Prostate gland (tissue), 2 donors: ENCODE measurements at regions not wholly inside any gene's neighbourhood (a gene's known extent, or its start where the extent isn't known, plus 50 kb on each side); places are given as distances from the start of the nearest gene placed in this dataset.

Source experiments
- DNase-seq: peaks from one replicate; pipeline ENCODE4 v3.0.0-alpha.2; 2019; ENCODE audit warnings: low spot score
- H3K27ac ChIP-seq, 2 donors: fragments of 200-600 bp; sonication (generic); 2 replicates each; pipeline ENCODE4 v1.5.1; 2017 to 2019
- H3K27me3 ChIP-seq: fragments of 200-600 bp; sonication (generic); replicated peaks from 2 replicates; pipeline ENCODE4 v1.5.1; 2019; ENCODE audit not compliant: insufficient read depth
- H3K36me3 ChIP-seq, 2 donors: fragments of 200-600 bp; sonication (generic); 1 replicate in 1 of 2; 2 replicates in 1 of 2; pipeline versions ENCODE4 v1.5.1 to v1.8.1; 2017 to 2019
- H3K4me1 ChIP-seq: fragments of 200-600 bp; sonication (generic); replicated peaks from 2 replicates; pipeline ENCODE4 v1.5.1; 2019
- H3K4me3 ChIP-seq, 2 donors: fragments of 200-600 bp; sonication (generic); 2 replicates each; pipeline ENCODE4 v1.5.1; 2017 to 2019
- H3K9me3 ChIP-seq: fragments of 200-600 bp; sonication (generic); 2 replicates; pipeline ENCODE4 v1.5.1; 2017
- CTCF ChIP-seq, 4 experiments: fragments of 200-600 bp in 2 of 4; fragments of 450-650 bp in 2 of 4; sonication (generic) in 2 of 4; IDR thresholded peaks; 1 replicate in 3 of 4; 2 replicates in 1 of 4; pipeline ENCODE4 v1.5.1; 2016 to 2019; ENCODE audit warnings: antibody characterized with exemption in 4 of 4, mild to moderate bottlenecking in 2 of 4, moderate library complexity in 2 of 4
- POLR2A ChIP-seq: fragments of 450-650 bp; IDR thresholded peaks from one replicate; pipeline ENCODE4 v1.6.1; 2016; ENCODE audit warnings: antibody characterized with exemption, mild to moderate bottlenecking
- POLR2AphosphoS5 ChIP-seq: sonication (generic); formaldehyde crosslinking; IDR thresholded peaks from one replicate; pipeline ENCODE4 v1.6.1; 2017; ENCODE audit warnings: antibody characterized with exemption
- WGBS: methylation state at CpG from one replicate; pipeline ENCODE4 v1.1.5; 2018; 5-methylcytosine and 5-hydroxymethylcytosine counted together
- intact Hi-C: fragments of 100-400 bp; cut with DNase I; formaldehyde crosslinking; loops from one replicate; pipeline ENCODE4 v1.14.2; 2022

DNA sequence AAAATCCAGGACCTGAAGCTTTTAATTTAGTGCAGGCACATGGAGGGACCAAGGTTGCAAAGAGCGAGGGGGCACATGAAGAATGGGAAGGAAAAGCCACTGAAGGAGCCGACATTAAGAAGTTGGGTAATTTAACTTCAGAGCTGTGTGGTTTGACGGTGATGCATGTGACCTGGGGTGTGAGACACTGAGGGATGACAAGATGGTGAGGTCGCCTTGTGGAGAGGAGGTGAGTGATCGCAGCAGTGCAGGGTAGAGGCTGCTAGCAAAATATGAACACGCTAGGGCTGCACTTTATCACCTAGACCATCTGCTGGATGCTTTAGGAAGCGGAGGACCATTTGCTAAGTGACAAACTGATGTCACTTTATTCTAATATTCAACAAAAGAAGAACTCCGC lies 339.0 kb upstream of the KIF2A start:
- no peak for TF ChIP-seq CTCF (IDR thresholded peaks at IDR 0.05)
- TF ChIP-seq POLR2A: no peak
- TF ChIP-seq POLR2AphosphoS5: no peak
- intact Hi-C loops: no loop called here
- DNase-seq: no peak
- H3K4me1 ChIP-seq: no peaks in the 10 kb centered on the region
- no peaks in the 10 kb centered on the region for H3K9me3 ChIP-seq
- WGBS: 69% methylated on average over 8 of the region's 8 CpGs
- no peaks in the 10 kb centered on the region for H3K27me3 ChIP-seq
- no peak overlapping the region for H3K4me3 ChIP-seq
- H3K36me3 ChIP-seq: no peaks in the 10 kb centered on the region
- no peak overlapping the region for H3K27ac ChIP-seq

DNA sequence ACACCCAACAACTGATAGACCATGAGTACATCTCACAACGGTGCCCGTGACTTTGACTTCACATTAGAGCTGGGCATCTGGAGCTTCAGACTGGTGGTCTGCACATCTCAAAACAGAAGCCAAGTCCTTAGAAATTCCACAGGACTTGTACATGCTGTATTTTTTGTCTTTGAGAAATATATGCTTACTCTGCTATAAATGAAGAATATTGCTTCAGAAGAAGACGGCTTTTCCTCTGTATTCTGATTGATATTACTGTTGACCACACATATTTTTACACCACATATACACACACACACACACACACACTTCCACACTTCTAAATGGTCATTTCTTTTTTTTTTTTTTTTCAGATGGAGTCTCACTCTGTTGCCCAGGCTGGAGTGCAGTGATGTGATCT lies 338.3 kb upstream of the KIF2A start:
- no peaks in the 10 kb centered on the region for H3K4me1 ChIP-seq
- no peak overlapping the region for H3K4me3 ChIP-seq
- TF ChIP-seq POLR2A (no peak), POLR2AphosphoS5 (no peak), CTCF (IDR thresholded peaks at IDR 0.05) (no peak)
- intact Hi-C loops: no loop called here
- no peaks in the 10 kb centered on the region for H3K9me3 ChIP-seq
- no peak overlapping the region for H3K27ac ChIP-seq
- no peak for DNase-seq
- no peaks in the 10 kb centered on the region for H3K27me3 ChIP-seq
- 61% methylated on average over 3 of the region's 3 CpGs for WGBS
- no peaks in the 10 kb centered on the region for H3K36me3 ChIP-seq

- 66% methylated on average over 2 of the region's 2 CpGs for WGBS
- DNase-seq: no peak
- TF ChIP-seq POLR2AphosphoS5 (no peak), CTCF (IDR thresholded peaks at IDR 0.05) (no peak), POLR2A (no peak)
- H3K27me3 ChIP-seq: no peaks in the 10 kb centered on the region
- no peaks in the 10 kb centered on the region for H3K36me3 ChIP-seq
- H3K27ac ChIP-seq: no peak overlapping the region
- no peaks in the 10 kb centered on the region for H3K9me3 ChIP-seq
- no peaks in the 10 kb centered on the region for H3K4me1 ChIP-seq
- intact Hi-C loops: no loop called here
- no peak overlapping the region for H3K4me3 ChIP-seq
Observed at GRCh38 chr5:61969347-61969746, 336.7 kb upstream of the KIF2A start.

GRCh38 chr5:61969755-61970154 lies 336.3 kb upstream of the KIF2A start:
- Histone ChIP-seq H3K4me1 (no peaks in the 10 kb centered on the region), H3K9me3 (no peaks in the 10 kb centered on the region), H3K4me3 (no peak overlapping the region), H3K36me3 (no peaks in the 10 kb centered on the region), H3K27me3 (no peaks in the 10 kb centered on the region), H3K27ac (no peak overlapping the region)
- intact Hi-C loops: no loop called here
- TF ChIP-seq CTCF (IDR thresholded peaks at IDR 0.05) (no peak), POLR2A (no peak), POLR2AphosphoS5 (no peak)
- DNase-seq: no peak
- 92% methylated on average over 2 of the region's 2 CpGs for WGBS

DNA sequence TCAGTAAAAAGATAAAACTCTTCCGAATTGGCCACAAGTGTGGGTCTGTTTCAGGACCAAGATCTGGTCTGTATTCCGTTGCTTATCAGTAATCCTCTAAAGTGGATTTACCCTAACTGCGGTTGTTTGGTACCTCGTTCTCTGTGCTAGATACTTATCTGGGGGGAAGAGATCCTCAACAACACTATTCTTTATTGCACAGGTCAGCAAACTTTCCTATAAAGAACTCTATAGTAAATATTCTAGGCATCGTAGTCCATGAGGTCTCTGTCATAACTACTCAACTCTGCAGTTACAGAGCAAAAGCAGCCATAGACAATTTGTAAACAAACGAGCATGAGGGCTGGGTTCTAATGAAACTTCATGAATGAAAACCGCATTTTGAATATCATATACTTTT lies 335.8 kb upstream of the KIF2A start:
- intact Hi-C loops: no loop called here
- Histone ChIP-seq H3K27ac (no peak overlapping the region), H3K4me1 (no peaks in the 10 kb centered on the region), H3K27me3 (no peaks in the 10 kb centered on the region), H3K4me3 (no peak overlapping the region), H3K9me3 (no peaks in the 10 kb centered on the region), H3K36me3 (no peaks in the 10 kb centered on the region)
- WGBS: 68% methylated on average over 7 of the region's 7 CpGs
- DNase-seq: no peak
- TF ChIP-seq POLR2AphosphoS5: no peak
